ENCODE measurements at regions not wholly inside any gene's neighbourhood (a gene's known extent, or its start where the extent isn't known, plus 50 kb on each side); places are given as distances from the start of the nearest gene placed in this dataset.
"Not testable (repeated sequence)": the region's sequence is repeated elsewhere in the genome, so short reads cannot be mapped to it uniquely, and the experiment has no call there.

DNA sequence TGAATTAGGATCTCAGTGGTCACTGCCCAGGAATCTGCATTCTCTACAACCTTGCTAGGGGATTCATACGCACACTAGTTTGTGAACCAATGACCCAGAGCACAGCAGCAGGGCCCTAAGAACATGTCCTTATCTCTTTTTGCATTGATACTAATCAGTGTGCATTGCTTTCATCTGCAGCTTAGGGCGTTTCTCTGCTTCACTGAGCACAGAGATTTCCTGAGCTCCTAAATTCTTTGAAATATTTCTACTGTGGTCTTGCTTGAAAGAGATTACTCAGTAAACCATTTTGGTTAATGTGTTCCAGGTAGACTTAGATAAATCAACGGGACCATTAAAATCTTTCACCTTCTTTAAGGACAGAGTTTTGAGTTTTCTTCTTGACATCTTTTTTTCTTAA is 351.3 kb upstream of the KITLG start:
- DNase-seq: no peak

DNA sequence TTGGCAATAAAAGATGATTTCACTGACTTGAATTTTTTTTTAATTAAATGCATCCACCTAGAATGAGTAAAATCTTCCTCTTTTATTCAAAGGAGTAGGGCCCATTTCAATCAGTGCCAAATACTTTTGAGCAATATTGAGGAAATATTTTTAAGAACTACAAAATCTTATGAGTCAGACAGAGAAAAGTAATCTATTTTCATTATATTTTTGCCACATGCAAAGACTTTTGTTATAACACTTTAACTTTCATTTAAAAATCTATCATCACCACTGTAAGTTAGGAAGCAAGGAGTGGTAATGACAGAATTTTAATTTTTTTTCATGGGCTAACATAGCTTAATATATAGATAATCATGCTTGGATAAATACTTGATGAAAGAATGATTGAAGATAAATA is 345.2 kb upstream of the KITLG start:
- no peak for DNase-seq

DNA sequence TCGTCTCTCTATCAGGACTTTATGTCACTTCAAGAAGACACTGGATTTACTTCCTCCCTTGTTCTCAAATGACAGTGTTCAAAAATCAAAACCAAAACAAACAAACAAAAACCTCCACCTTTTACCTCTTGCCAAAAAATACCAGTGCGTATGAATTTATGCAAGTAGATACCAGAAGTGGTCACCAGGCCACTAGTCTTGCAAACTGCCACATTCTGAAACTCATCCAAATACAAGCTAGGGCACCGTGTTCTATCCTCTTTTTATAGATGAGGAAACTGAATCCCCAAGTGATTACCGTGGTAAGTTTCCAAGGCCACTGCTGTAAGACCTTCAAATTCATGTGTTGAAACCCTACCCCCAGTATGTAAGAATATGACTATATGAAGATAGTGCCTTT is 343.9 kb upstream of the KITLG start:
- no peak for DNase-seq

DNA sequence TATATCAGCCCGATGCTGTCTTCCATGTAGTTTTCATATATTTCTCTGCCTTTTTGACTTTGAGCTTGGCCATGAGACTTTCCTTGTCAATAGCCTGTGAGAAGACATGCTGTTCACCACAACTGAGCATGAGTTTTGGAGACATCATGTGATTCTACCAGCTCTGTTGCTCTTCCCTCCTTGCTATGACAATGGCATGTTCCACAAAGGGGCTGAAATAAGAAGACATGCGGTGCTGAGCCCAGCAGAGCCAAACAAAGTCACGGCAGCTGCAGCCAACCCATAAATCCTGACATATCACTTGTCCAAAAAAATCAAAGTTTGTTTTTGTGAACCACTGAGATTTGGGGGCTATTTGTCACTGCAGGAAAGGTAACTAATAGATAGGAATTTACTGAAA is 343.4 kb upstream of the KITLG start:
- DNase-seq: no peak

DNA sequence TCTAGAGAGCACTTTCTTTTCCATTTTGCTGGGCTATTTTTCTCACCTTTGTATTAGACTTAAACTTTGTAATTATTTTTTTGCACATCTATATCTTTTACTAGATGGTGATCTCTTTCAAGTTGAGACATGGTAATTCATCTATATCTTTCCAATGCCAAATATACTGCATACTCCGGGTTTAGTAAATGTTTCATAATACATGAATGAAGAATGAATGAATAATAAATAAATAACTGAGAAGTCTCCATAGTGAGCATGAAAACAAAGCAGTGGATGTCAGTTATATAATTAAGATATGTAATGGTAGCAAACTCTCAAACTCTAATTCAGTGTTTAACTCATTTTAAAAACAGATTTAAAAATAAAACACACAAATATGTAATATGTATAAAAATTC is 342.5 kb upstream of the KITLG start:
- DNase-seq: no peak

DNA sequence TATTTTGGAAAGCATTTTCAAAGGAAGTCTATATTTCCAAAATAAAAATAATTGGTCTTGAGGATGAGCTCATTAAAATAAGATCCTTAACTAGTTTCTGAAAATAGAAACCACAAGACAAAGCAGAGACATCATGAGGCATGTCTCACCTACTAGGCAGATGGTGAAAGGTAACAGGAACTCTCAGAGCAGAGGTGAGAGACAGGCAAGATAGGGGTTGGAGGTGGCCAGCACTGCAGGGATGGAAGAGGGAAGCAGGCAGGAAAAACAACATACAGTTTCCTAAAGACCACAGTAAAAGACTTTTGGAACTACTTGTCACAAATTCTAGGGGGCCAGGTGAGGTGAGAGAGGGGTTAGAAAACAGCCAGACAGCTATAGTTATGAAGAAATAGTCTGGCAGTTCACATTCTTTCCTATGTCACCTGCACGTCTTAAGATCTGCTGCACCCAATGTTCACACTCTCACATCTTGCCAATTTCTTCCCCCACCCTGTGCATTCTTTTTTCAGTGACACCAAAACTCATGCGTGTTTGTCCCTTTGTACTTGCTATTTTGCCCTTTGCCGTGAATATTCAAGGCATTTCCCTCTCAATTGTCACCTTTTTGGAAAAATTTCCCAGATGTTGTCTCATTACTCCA is 341.7 kb upstream of the KITLG start:
- no peak for DNase-seq

DNA sequence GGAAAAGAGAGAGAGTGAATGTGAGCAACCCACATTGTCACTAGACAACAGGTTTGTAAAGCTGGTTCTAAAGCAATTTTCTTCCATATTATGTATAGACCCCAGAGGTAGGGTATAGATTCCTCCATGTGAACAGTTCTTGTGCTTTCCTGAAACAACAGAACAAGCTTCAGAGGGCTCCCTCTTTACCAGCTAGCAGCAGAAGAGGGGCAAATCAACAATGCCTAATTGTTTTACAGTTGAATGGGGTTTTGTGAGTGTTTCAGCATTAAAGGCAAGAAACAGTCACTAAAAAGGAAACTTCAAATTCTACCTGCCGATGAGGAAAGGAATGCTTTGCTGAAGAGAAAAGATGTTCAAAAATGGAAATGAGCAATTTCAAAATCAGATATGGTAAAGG is 341.2 kb upstream of the KITLG start:
- DNase-seq: no peak

DNA sequence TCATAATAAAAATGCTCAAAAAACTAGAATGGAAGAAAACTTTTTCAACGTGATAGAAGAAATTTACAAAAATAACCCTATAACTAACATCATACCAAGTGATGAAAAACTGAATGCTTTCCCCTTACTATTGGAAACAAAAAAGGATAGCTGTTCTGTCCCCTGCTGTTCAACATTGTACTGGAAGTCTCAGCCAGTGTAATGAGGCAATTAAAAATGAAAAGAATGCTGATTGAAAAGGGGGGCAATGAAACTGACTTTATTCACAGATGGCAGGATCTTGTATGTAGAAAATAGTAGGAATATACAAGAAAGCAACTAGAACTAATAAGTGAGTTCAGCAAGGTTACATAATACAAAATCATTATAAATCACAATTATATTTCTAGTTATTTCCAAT is 337.9 kb upstream of the KITLG start:
- no peak for DNase-seq

DNA sequence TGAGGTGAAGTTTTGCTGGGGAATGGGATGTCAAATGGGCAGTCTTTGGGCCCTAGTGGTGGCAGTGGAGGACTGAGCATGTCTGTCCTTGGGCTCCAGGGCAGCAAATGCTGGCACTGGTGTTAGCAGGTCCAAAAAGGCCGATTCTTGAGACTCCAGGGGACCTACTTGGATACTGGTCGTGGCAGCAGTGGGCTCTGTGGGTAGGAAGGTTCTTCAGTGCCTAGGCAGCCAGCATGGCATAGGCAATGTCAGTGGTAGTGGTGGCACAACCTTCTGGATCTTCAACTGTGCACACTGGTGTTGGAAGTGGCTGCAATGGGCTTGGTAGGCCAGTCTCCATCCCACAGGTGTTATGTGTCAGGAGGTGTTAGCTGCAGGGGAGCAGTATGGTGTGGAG is 334.7 kb upstream of the KITLG start:
- DNase-seq: no peak

DNA sequence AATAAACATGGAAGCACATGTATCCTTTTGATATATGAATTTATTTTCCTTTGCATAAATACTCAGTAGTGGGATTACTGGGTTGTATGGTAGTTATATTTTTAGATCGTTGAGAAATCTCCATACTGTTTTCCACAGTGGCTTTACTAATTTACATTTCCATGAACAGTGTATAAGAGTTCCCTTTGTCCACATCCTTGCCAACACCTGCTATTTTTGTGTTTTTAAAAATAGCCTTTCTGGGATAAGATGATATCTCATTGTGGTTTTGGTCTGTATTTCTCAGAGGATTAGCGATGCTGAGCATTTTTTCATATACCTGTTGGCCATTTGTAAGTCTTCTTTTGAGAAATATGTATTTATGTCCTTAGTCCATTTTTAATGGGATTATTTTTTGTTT is 329.2 kb upstream of the KITLG start:
- no peak for DNase-seq

DNA sequence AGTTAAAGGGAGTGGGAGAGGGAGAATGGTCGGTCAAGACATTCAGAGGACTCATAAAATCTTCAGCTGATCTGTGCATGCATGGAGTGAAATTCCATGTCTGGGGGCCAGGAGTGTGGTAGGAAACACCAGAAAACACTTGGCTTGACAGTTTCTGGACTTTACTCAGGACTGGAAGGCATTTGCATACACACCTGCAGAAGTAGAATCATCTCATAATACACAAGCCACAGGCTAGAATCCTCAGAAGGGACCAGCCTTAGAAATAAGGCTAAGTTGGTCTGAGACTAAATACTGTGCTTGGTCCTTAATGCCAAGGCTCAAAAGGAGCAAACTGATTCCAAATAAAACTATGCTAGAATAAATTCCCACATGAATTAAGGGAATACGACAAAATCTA is 328.1 kb upstream of the KITLG start:
- no peak for DNase-seq

DNA sequence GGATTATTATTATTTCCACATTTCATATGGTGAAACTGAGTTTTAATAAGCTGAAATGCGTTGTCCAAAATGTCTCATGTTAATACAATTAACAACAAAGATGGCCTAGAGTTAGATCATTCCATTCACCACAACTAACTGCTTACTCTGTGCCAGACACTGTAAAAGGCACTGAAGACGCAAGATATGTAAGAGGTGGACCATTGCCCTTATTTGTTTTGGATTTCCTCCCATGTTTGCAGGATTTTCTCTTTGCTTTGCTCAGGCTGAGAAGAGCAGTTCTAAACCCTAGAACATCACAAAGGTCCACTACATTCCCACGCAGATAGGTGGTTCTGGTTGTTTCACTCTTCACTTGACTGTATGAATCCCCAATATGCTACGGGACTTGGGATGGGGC is 324.4 kb upstream of the KITLG start:
- DNase-seq: no peak

DNA sequence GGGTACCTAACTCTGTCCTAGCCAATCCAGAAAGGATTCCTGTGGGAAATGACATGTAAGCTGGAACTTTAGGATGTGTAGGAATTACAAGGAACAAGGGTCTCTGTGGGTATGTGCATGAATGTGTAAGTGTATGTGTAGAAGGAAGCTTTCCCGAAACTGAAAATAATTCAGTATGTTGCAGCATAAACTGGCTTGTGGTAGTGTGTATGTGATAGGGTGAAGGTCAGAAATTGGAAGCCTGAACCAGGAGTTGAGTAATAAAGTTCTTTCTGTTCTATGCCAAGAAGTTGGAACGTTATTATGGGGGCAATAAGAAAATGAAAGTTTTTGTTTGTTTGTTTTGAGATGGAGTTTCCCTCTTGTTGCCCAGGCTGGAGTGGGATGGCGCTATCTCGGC is 323.1 kb upstream of the KITLG start:
- DNase-seq: no peak

DNA sequence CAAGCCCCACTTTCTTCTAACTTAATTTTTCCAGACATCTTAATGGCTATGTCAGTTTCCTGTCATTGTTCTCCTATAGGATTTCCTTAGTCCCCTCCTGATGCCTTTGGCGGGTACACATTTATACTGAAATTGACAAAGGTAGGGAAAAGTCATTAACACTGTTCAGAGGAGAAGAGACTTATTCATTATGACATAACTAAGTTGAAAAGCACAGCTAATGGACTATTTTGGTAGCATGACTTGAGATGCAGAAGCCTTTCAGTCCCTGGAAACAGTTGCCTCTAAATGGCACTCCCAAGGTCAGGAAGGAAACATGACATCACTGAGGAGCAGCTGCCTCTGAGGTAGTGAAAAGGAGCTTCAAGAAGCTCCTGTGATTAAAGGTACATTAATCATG is 317.5 kb upstream of the KITLG start:
- no peak for DNase-seq

DNA sequence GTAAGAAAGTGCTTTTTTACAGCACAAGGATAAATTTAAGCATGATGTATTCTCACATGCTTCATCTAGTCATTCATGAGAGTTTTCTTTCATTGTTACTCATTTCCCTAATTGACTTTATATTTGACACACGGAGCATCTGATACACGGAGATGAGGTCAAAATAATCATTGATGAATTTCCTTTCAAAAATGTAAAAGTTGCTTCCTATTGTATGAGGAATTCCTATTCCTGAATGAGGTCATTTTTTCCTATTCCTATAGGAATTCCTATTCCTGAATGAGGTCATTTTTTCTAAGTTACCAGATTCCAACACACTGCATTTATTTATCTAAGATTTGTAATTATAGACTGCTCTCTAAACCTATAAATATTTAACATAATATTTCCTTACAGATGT is 316.7 kb upstream of the KITLG start:
- DNase-seq: no peak

DNA sequence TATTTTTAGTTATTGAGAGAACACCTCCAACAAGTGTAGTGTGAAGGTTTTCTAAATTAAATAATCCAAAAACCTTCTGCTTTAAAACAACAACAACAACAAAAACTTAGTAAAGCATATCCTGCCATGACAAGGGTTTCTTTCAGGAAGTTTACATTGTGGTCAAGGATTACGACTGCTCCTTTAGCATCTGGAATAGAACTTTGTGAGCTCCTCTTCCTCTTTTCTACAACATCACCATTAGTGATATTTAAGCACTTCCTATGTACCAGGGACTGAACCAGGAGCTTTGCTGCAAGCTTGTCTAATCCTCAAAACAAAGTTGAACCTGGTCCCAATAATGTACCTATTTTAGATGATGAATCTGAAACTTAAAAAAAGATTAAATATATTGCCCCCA is 315.4 kb upstream of the KITLG start:
- no peak for DNase-seq

DNA sequence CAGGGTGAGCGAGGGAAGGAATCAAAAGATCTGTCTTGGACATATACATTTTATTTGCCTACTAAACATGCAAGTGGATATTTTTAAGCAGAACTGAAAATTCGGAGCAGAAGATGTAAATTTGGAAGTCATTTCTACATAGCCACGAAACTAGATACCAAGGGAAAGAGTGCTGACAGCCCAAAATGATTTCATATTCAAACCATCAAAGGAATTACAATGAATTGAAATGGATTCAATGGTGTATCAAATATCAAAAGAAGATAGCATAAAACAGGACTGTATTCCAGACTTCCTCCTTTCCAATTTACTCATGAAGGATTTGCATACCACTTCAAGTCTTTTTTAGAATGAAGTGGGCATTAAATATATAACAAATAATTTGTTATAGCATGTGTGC is 313.5 kb upstream of the KITLG start:
- no peak for DNase-seq

DNA sequence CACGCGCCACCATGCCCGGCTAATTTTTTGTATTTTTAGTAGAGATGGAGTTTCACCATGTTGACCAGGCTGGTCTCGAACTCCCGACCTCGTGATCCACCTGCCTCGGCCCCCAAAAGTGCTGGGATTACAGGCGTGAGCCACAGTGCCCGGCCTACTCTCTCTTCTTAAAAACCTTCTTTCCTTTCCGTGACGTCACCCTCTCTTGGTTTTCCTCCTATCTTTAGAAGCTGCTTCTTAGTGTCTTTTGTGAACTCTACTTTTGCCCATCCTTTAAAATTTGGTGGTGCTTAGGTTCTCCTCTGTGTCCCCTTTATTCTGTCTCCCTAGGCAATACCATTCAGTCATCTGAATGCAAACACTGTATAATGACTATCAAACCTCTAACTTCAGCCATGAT is 311.2 kb upstream of the KITLG start:
- DNase-seq: not testable (repeated sequence)

DNA sequence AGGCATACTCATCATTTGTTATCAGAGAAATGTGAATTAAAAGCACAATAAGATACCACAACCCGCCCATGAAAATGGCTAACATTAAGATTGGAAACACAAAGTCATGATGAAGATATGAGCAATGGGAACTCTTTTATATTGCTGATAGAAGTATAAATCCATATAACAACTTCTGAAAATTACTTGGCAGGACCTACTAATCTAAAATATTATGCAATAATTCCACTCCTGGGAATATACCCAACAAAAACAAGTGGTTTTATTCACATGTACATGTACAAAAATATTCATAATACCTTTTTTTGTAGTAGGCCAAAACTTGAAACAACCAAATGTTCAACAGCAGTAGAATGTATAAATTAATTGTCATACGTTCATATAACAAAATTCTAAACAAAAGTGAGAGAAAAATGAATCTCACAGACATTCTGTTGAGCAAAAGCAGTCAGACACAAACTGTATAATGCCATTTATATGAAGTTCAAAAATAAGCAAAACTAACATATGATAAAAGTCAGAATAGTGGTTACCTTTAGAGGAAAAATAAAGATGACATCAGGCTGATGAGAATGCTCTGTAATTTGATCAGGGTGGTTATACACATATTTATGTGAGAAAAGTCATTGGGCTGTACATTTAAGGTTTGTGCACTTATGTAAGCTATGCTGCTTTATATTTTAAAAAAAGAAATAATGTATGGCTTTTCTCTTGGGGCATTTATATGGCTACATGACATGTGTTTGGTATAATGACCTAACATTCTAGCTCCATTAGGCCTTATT is 309.2 kb upstream of the KITLG start:
- DNase-seq: no peak

DNA sequence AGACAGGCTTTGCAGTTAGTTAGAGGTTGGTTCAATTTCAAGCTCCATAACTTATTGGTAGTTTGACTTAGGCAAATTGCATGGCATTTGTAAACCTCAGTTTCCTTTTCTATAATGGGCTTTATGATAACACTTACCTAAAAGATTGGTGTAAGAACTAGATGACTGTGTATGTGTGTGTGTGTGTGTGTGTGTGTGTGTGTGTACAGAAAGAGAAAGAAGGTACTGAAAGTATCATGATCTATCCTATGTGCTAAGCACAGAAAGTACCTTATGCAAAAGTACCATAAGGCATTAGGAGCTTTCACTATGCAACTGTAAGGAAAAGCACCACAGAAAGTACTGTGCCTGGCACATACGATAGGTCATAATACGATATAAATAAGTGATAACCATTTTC is 304.3 kb upstream of the KITLG start:
- DNase-seq: no peak

DNA sequence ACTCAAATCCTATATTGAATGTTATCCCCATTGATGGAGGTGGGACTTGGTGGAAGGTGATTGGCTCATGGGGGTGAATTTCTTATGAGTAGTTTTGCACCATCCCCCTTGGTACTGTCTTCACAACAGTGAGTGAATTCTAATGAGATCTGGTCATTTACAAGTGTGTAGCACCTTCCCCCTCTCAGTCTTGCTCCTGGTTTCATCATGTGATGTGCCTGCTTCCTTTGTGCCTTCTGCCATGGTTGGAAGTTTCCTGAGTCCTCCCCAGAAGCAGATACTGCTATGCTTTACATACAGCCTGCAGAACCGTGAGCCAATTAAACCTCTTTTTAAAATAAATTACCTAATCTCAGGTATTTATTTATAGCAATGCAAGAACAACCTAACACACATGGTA is 302.4 kb upstream of the KITLG start:
- no peak for DNase-seq

DNA sequence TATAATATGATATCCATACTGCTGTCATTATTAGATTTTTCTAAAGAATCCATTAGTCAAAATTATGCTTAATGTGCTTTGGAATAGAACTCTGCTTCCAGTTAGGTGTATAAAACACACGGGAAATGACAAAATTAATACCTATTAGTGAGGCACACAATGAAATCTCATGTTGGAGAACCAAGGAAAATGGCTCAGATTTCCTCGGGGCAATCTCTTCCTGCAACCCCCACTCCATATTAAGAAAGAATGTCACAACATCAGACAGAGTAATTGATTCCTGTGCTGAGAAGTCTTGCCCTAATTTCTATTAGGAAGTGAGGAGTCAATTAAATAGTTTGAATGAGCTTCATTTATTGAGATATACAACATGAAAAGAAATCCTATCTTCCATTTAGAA is 299.8 kb upstream of the KITLG start:
- DNase-seq: no peak

DNA sequence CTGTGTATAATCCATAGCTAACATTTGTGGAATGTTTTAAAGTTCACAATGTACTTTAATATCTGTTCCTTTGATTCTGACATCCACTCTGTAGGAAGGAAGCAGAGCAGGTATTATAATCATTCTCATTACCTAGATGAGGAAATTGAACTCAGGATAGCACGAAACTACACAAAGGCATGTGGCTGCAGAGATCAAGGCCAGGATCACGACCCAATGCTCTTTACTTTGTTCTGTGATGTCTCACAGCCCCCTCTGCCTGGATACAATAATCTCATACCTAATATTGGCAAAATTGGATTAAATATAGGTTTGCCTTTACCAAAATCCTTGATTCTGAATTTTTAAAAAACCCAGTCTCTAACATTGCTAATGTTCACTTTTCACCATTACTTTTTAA is 298.0 kb upstream of the KITLG start:
- DNase-seq: no peak

DNA sequence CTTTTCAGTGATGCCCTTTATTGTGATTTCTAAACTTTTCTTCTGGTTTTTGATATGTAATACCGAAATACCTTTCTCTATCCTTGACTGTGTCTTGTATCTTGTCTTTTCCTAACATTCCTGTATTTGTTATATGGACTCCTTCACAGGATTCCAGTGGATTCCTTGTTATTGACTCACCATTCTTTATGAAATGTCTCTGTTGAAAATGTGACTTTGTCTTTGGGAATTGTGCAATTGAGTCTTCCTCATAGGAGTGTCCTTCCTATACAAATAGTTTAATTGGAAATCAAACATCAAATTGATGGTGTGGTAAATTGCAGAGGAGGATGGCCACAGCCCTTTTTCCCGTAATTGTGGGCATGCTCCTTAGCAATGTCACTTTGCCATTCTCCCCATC is 296.6 kb upstream of the KITLG start:
- no peak for DNase-seq
